HEK293T (cell line): ENCODE measurements at regions not wholly inside any gene's neighbourhood (a gene's known extent, or its start where the extent isn't known, plus 50 kb on each side); places are given as distances from the start of the nearest gene placed in this dataset.
A peak's percentile ranks its signal among the peaks of the same experiment; 100 is the strongest.

Source experiments
- CTCF ChIA-PET: fragments of 350-600 bp; formaldehyde crosslinking; extraction: SDS; loops from one replicate; lab custom pipeline; 2021; ENCODE audit warnings: antibody characterized with exemption, inconsistent platforms; lab: Yijun Ruan, JAX
- POLR2A ChIA-PET: fragments of 350-600 bp; formaldehyde crosslinking; extraction: SDS; loops from one replicate; lab custom pipeline; 2020; ENCODE audit warnings: antibody characterized with exemption, inconsistent platforms; lab: Yijun Ruan, JAX
- DNase-seq: peaks from one replicate; pipeline ENCODE4 v3.0.0; 2012; ENCODE audit warnings: mixed read lengths; ENCODE audit errors: extremely low spot score
- ARNT ChIP-seq: fragments of 450-650 bp; IDR thresholded peaks from 2 replicates; pipeline ENCODE4 v1.6.1; 2017; ENCODE audit warnings: mild to moderate bottlenecking
- BHLHE40 ChIP-seq: fragments of 450-650 bp; IDR thresholded peaks from 2 replicates; pipeline ENCODE4 v1.6.1; 2016; ENCODE audit warnings: mild to moderate bottlenecking, moderate library complexity, borderline replicate concordance
- CTBP1 ChIP-seq: fragments of 450-650 bp; IDR thresholded peaks from 2 replicates; pipeline ENCODE4 v1.6.1; 2016; ENCODE audit warnings: borderline replicate concordance
- ELF4 ChIP-seq: fragments of 450-650 bp; IDR thresholded peaks from 2 replicates; pipeline ENCODE4 v1.6.1; 2017; ENCODE audit warnings: antibody characterized with exemption
- FOXA1 ChIP-seq: fragments of 450-650 bp; IDR thresholded peaks from 2 replicates; pipeline ENCODE4 v1.6.1; 2016; ENCODE audit warnings: mild to moderate bottlenecking
- FOXK2 ChIP-seq: fragments of 450-650 bp; IDR thresholded peaks from 2 replicates; pipeline ENCODE4 v1.6.1; 2016; ENCODE audit warnings: mild to moderate bottlenecking
- FOXM1 ChIP-seq: fragments of 450-650 bp; IDR thresholded peaks from 2 replicates; pipeline ENCODE4 v1.6.1; 2017; ENCODE audit warnings: mild to moderate bottlenecking, borderline replicate concordance
- HDGF ChIP-seq: fragments of 450-650 bp; IDR thresholded peaks from 2 replicates; pipeline ENCODE4 v1.6.1; 2017; ENCODE audit warnings: antibody characterized with exemption, borderline replicate concordance
- L3MBTL2 ChIP-seq: fragments of 450-650 bp; conservative IDR thresholded peaks from 2 replicates; pipeline ENCODE4 v1.6.1; 2016; ENCODE audit warnings: mild to moderate bottlenecking
- LEF1 ChIP-seq: fragments of 450-650 bp; IDR thresholded peaks from 2 replicates; pipeline ENCODE4 v1.6.1; 2017; ENCODE audit warnings: mild to moderate bottlenecking, borderline replicate concordance
- NFRKB ChIP-seq: fragments of 450-650 bp; IDR thresholded peaks from 2 replicates; pipeline ENCODE4 v1.6.1; 2016; ENCODE audit warnings: mild to moderate bottlenecking, moderate library complexity
- PKNOX1 ChIP-seq: fragments of 450-650 bp; IDR thresholded peaks from 2 replicates; pipeline ENCODE4 v1.6.1; 2016
- SP1 ChIP-seq: fragments of 450-650 bp; IDR thresholded peaks from 2 replicates; pipeline ENCODE4 v1.6.1; 2017
- SUZ12 ChIP-seq: fragments of 450-650 bp; IDR thresholded peaks from 2 replicates; pipeline ENCODE4 v1.6.1; 2016; ENCODE audit warnings: mild to moderate bottlenecking
- TARDBP ChIP-seq: fragments of 450-650 bp; IDR thresholded peaks from 2 replicates; pipeline ENCODE4 v1.6.1; 2016
- ZNF384 ChIP-seq: fragments of 450-650 bp; IDR thresholded peaks from 2 replicates; pipeline ENCODE4 v1.6.1; 2016

DNA sequence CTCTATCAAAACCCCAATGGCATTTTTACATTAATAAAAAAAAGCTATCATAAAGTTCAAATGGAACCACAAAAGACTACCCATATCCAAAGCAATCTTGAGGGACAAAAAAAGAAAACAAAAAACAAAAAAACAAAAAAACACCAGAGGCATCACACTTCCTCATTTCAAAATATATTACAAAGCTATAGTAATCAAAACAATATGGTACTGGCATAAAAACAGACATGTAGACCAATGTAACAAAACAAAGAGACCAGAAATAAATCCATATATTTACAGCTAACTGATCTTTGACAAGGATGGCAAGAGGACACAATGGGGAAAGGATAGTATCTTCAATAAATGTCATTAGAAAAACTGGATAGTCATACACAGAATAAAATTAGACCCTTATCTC lies 245.1 kb upstream of the MSX2 start:
- DNase-seq: no peak
- TF ChIP-seq FOXM1: no peak
- no peak for TF ChIP-seq SUZ12
- TF ChIP-seq PKNOX1: no peak
- TF ChIP-seq CTBP1: no peak
- TF ChIP-seq LEF1: no peak
- no peak for TF ChIP-seq BHLHE40
- TF ChIP-seq SP1: no peak
- no peak for TF ChIP-seq ZNF384
- no peak for TF ChIP-seq FOXA1
- TF ChIP-seq TARDBP: no peak
- TF ChIP-seq NFRKB: no peak
- no peak for TF ChIP-seq ARNT
- no peak for TF ChIP-seq L3MBTL2
- no peak for TF ChIP-seq ELF4
- TF ChIP-seq HDGF: no peak
- TF ChIP-seq FOXK2: no peak
- ChIA-PET POLR2A (no interaction called here), CTCF (no interaction called here)

DNA sequence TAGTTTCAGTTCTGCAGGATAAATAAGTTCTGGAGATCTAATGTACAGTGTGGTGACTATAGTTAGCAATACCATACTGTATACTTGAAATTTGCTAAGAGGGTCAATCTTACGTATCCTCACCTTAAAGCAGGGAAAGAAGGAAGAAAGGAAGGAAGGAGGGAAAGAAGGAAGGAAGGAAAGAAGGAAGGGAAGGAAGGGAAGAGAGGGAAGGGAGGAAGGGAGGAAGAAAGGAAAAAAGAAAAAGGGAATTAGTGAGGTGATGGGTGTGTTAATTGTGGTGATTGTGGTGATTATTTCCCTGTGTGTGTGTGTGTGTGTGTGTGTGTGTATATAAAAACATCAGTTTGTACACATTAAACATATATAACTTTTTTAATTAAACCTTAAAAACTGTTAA lies 242.6 kb upstream of the MSX2 start:
- ChIA-PET CTCF (no interaction called here), POLR2A (no interaction called here)
- no peak for DNase-seq
- TF ChIP-seq FOXA1 (no peak), NFRKB (no peak), FOXM1 (no peak)

GRCh38 chr5:174482607-174483024 lies 241.8 kb upstream of the MSX2 start:
- no peak for DNase-seq
- ChIA-PET CTCF (interaction anchor here (0.5 to 1.0 kb wide), 2 partner anchors 11 to 239 kb away, joined by 3 to 7 read pairs; no protein-coding TSS in a partner anchor), POLR2A (no interaction called here)
- TF ChIP-seq BHLHE40 (no peak), ELF4 (no peak), FOXK2 (no peak), ZNF384 (no peak), PKNOX1 (peak; percentile 88), L3MBTL2 (no peak)

DNA sequence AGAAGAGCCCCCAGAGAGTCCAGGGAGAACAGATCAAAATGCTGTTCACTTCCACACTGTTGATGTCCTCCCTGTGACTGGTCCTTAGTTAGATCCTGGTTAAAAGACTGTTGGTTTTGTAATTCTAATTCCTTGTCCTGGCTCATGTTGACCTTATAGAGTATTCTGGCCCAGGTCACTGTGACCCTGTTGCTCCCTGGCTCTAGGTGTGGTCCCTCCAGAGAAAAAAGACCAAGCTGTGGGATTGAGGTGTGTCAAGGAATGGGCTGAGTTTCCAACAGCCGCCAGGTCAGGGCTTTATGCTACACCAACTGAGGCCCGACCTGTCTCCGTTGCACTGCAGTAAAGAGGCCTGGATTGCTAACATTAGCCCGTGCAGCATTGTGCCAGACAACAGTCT lies 241.0 kb upstream of the MSX2 start:
- DNase-seq: no peak
- ChIA-PET CTCF (interaction anchor here (1.0 kb wide), 1 partner anchor 10 kb away, joined by 3 read pairs; no protein-coding TSS in a partner anchor), POLR2A (no interaction called here)
- no peak for TF ChIP-seq SUZ12
- no peak for TF ChIP-seq L3MBTL2
- no peak for TF ChIP-seq ZNF384
- TF ChIP-seq ELF4: no peak
- TF ChIP-seq SP1: no peak

- ChIA-PET POLR2A (no interaction called here), CTCF (no interaction called here)
These were observed 235.2 kb upstream of the MSX2 start for GRCh38 chr5:174489215-174489614.

GRCh38 chr5:174489920-174490597 lies 234.3 kb upstream of the MSX2 start:
- no peak for DNase-seq
- POLR2A ChIA-PET: no interaction called here
- CTCF ChIA-PET: no interaction called here
- TF ChIP-seq TARDBP (no peak), L3MBTL2 (no peak), SUZ12 (no peak), ELF4 (no peak), SP1 (no peak), LEF1 (no peak), BHLHE40 (no peak), HDGF (no peak), ARNT (no peak), FOXM1 (no peak), NFRKB (no peak), PKNOX1 (no peak), FOXK2 (no peak), ZNF384 (no peak), CTBP1 (no peak), FOXA1 (no peak)

More at GRCh38 chr5:174489215-174489614, 235.2 kb upstream of the MSX2 start:
- TF ChIP-seq FOXA1 (no peak), PKNOX1 (no peak), L3MBTL2 (no peak), SUZ12 (no peak), NFRKB (no peak), BHLHE40 (no peak), SP1 (no peak), HDGF (no peak), ZNF384 (no peak), TARDBP (no peak), FOXK2 (no peak), LEF1 (no peak), ARNT (no peak), CTBP1 (no peak), FOXM1 (no peak), ELF4 (no peak)
- no peak for DNase-seq
